ENCODE measurements at regions not wholly inside any gene's neighbourhood (a gene's known extent, or its start where the extent isn't known, plus 50 kb on each side); places are given as distances from the start of the nearest gene placed in this dataset.

DNA sequence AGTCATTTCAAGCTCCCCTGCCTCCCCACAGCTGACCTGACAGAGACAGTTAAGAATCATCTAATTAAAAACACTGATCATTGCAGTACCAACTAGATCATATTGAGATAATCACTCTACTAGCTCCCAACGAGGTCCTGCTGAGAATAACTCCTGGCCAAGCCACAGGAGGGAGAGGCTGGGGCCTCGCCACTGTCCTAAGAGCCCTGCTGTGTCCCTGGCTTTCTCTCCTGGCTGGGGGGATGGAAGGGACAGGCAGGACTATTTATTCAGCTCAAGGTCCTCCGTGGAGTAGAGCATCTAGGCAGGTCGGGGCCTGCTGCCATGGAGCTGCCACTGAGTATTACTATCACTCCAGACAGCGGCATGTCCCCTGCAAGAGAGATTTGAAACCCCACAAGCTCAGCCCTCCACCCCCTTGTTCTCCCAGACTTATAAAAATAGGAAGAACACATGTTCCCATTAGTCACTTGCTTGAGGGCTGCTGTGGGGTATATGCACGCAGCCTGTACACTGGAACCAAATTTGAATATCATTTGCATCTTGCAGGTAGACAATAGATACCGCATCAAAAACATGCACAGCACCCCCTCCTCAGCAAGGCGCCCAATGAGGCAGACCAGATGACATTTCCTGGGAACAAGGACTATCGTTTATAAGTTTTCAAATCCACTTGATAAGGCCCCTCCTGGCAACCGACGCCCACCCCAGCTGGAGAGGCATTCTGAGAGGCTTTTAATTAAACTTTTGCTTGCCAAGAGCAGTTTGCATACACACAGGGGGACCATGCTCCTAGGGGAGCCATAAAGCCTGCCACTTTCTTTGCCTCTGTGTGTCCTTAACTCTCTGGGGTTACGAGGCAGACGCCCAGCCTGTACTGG is 385.2 kb upstream of the ZFHX3 start (continued):
- no peak for TF ChIP-seq POLR2AphosphoS5 (IDR thresholded peaks at IDR 0.05; ENCODE audit: low read depth, low read length)

DNA sequence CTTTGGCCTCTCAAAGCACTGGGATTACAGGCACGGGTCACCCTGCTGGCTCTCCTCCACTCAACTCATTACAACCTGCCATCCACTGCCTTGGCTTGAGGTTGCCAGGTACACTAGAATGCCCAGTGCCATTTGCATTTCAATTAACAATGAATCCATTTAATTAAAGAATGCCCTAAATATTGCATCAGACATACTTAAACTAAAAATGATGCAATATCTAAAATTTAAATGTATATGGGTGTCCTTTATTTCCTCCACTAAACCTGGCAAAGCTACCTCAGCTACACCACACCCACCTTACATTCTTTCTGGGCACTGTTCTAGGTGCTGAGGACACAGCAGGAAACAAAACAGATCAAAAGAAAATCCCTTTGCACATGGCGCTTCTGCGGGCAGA is 382.2 kb upstream of the ZFHX3 start:
- H3K27me3 ChIP-seq (ENCODE audit: control insufficient read depth, insufficient read depth, low read length), result no peaks in the 10 kb centered on the region; the same call in 1 of the 2 replicates
- H3K36me3 ChIP-seq (ENCODE audit: control insufficient read depth, insufficient read depth, low read length), result no peaks in the 10 kb centered on the region
- DNase-seq (ENCODE audit: low read depth, low spot score) (no peak), ATAC-seq (no peak)
- H3K4me1 ChIP-seq (ENCODE audit: control insufficient read depth, insufficient read depth, low read length), result no peaks in the 10 kb centered on the region
- no peak overlapping the region for H3K27ac ChIP-seq (ENCODE audit: low read length)
- no peak overlapping the region for H3K4me3 ChIP-seq (ENCODE audit: low read depth in 2 of 2, low read length in 2 of 2)
- TF ChIP-seq, protein P1, sequence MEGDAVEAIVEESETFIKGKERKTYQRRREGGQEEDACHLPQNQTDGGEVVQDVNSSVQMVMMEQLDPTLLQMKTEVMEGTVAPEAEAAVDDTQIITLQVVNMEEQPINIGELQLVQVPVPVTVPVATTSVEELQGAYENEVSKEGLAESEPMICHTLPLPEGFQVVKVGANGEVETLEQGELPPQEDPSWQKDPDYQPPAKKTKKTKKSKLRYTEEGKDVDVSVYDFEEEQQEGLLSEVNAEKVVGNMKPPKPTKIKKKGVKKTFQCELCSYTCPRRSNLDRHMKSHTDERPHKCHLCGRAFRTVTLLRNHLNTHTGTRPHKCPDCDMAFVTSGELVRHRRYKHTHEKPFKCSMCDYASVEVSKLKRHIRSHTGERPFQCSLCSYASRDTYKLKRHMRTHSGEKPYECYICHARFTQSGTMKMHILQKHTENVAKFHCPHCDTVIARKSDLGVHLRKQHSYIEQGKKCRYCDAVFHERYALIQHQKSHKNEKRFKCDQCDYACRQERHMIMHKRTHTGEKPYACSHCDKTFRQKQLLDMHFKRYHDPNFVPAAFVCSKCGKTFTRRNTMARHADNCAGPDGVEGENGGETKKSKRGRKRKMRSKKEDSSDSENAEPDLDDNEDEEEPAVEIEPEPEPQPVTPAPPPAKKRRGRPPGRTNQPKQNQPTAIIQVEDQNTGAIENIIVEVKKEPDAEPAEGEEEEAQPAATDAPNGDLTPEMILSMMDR (IDR thresholded peaks at IDR 0.05), result no peak
- TF ChIP-seq POLR2AphosphoS5 (IDR thresholded peaks at IDR 0.05; ENCODE audit: low read depth, low read length) (no peak), SIN3A (IDR thresholded peaks at IDR 0.05; ENCODE audit: borderline replicate concordance, insufficient read depth, low read depth, low read length) (no peak), REST (IDR thresholded peaks at IDR 0.05; ENCODE audit: insufficient read depth in 1 of 2, low read depth in 2 of 2, low read length in 1 of 2) (no peak), TCF7L2 (IDR thresholded peaks at IDR 0.05; ENCODE audit: low read depth, low read length) (no peak)
- no TSS peak for BruUV-seq (replicated peaks)
- H3K9me3 ChIP-seq (ENCODE audit: control insufficient read depth, insufficient read depth, low read depth, low read length), result no peaks in the 10 kb centered on the region
- CTCF ChIA-PET, result no interaction called here
- in situ Hi-C loops (cut with HindIII; ENCODE audit: low pct_unique_long_range_greater_than_20kb, low sequenced_read_pairs) (no loop called here), intact Hi-C loops (cut with micrococcal nuclease; ENCODE audit: unreplicated experiment) (no loop called here)
- POLR2A ChIA-PET, result no interaction called here

- POLR2A ChIA-PET, result no interaction called here
- Histone ChIP-seq H3K4me3 (ENCODE audit: low read depth in 2 of 2, low read length in 2 of 2) (no peak overlapping the region), H3K27me3 (ENCODE audit: control insufficient read depth, insufficient read depth, low read length) (no peaks in the 10 kb centered on the region; the same call in 1 of the 2 replicates), H3K4me1 (ENCODE audit: control insufficient read depth, insufficient read depth, low read length) (no peaks in the 10 kb centered on the region), H3K27ac (ENCODE audit: low read length) (no peak overlapping the region), H3K9me3 (ENCODE audit: control insufficient read depth, insufficient read depth, low read depth, low read length) (no peaks in the 10 kb centered on the region), H3K36me3 (ENCODE audit: control insufficient read depth, insufficient read depth, low read length) (no peaks in the 10 kb centered on the region)
- CTCF ChIA-PET, result no interaction called here
- in situ Hi-C loops (cut with HindIII; ENCODE audit: low pct_unique_long_range_greater_than_20kb, low sequenced_read_pairs) (no loop called here), intact Hi-C loops (cut with micrococcal nuclease; ENCODE audit: unreplicated experiment) (no loop called here)
- ATAC-seq (no peak), DNase-seq (ENCODE audit: low read depth, low spot score) (no peak)
- no TSS peak for BruUV-seq (replicated peaks)
- TF ChIP-seq SIN3A (IDR thresholded peaks at IDR 0.05; ENCODE audit: borderline replicate concordance, insufficient read depth, low read depth, low read length) (no peak), POLR2AphosphoS5 (IDR thresholded peaks at IDR 0.05; ENCODE audit: low read depth, low read length) (no peak), TCF7L2 (IDR thresholded peaks at IDR 0.05; ENCODE audit: low read depth, low read length) (no peak), REST (IDR thresholded peaks at IDR 0.05; ENCODE audit: insufficient read depth in 1 of 2, low read depth in 2 of 2, low read length in 1 of 2) (no peak)
- TF ChIP-seq, protein P1 (IDR thresholded peaks at IDR 0.05), result no peak
Observed at GRCh38 chr16:73428121-73428520, 380.2 kb upstream of the ZFHX3 start.

Measured in Panc1 (cell line).